ENCODE measurements at regions not wholly inside any gene's neighbourhood (a gene's known extent, or its start where the extent isn't known, plus 50 kb on each side); places are given as distances from the start of the nearest gene placed in this dataset.

GRCh38 chr17:45733781-45734180, 50.3 kb upstream of the CRHR1 start:
- no peaks in the 10 kb centered on the region for H3K27me3 ChIP-seq
- no peak for DNase-seq (ENCODE audit: extremely low spot score in 2 of 2)
- TF ChIP-seq, protein P1, sequence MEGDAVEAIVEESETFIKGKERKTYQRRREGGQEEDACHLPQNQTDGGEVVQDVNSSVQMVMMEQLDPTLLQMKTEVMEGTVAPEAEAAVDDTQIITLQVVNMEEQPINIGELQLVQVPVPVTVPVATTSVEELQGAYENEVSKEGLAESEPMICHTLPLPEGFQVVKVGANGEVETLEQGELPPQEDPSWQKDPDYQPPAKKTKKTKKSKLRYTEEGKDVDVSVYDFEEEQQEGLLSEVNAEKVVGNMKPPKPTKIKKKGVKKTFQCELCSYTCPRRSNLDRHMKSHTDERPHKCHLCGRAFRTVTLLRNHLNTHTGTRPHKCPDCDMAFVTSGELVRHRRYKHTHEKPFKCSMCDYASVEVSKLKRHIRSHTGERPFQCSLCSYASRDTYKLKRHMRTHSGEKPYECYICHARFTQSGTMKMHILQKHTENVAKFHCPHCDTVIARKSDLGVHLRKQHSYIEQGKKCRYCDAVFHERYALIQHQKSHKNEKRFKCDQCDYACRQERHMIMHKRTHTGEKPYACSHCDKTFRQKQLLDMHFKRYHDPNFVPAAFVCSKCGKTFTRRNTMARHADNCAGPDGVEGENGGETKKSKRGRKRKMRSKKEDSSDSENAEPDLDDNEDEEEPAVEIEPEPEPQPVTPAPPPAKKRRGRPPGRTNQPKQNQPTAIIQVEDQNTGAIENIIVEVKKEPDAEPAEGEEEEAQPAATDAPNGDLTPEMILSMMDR (IDR thresholded peaks at IDR 0.05) = no peak
- TF ChIP-seq POLR2A (IDR thresholded peaks at IDR 0.05) (no peak), POLR2AphosphoS5 (IDR thresholded peaks at IDR 0.05; ENCODE audit: insufficient read depth in 1 of 2, low read depth in 1 of 2) (no peak)
- H3K4me1 ChIP-seq = no peaks in the 10 kb centered on the region
- no peak overlapping the region for H3K27ac ChIP-seq
- intact Hi-C loops (cut with DNase I) = no loop called here
- H3K36me3 ChIP-seq = no peaks in the 10 kb centered on the region
- H3K9me3 ChIP-seq = no peaks in the 10 kb centered on the region
- no peak overlapping the region for H3K4me3 ChIP-seq

All from vagina (tissue), 2 donors.